ENCODE measurements at regions not wholly inside any gene's neighbourhood (a gene's known extent, or its start where the extent isn't known, plus 50 kb on each side); places are given as distances from the start of the nearest gene placed in this dataset.
"Not testable (repeated sequence)": the region's sequence is repeated elsewhere in the genome, so short reads cannot be mapped to it uniquely, and the experiment has no call there.

GRCh38 chr7:5121256-5121655 lies 68.8 kb upstream of the WIPI2 start:
- intact Hi-C loops (cut with DNase I): not testable (repeated sequence)

GRCh38 chr7:5131238-5131637 lies 58.8 kb upstream of the WIPI2 start:
- DNase-seq; ATAC-seq; intact Hi-C loops (cut with DNase I): not testable (repeated sequence)

More at GRCh38 chr7:5121256-5121655, 68.8 kb upstream of the WIPI2 start:
- not testable (repeated sequence) for ATAC-seq, DNase-seq

GRCh38 chr7:5132539-5132938 lies 57.5 kb upstream of the WIPI2 start:
- DNase-seq (no peak), ATAC-seq (no peak)
- intact Hi-C loops (cut with DNase I): no loop called here

GRCh38 chr7:5139998-5140397 lies 50.0 kb upstream of the WIPI2 start:
- DNase-seq (peak; percentile 32), ATAC-seq (peak in 1 of 2 donors; percentile 40)
- intact Hi-C loops (cut with DNase I): no loop called here
